ENCODE measurements at regions not wholly inside any gene's neighbourhood (a gene's known extent, or its start where the extent isn't known, plus 50 kb on each side); places are given as distances from the start of the nearest gene placed in this dataset.

DNA sequence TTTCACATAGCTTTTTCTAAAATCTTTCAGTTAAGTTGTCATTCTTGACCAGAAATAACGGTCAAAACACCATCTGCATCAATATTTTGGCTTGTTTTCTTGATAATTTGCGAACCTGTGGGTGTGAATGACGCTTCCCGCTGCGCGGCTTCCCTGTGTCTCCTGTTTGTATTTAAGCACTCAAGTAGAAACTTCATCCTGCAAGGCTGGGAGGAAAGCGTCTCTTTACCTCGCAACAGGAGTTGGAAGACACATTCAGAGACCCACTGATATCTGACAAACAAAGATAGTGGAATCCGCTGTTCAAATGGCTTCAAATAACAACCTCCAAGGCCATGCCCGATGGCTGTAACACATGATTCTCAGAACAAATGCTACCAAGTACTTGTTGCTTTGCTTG is 704.9 kb downstream of the DCDC2C start:
- no peaks in the 10 kb centered on the region for H3K27me3 ChIP-seq
- TF ChIP-seq POLR2AphosphoS5 (IDR thresholded peaks at IDR 0.05) (no peak), POLR2A (IDR thresholded peaks at IDR 0.05) (no peak)
- TF ChIP-seq, protein P1, sequence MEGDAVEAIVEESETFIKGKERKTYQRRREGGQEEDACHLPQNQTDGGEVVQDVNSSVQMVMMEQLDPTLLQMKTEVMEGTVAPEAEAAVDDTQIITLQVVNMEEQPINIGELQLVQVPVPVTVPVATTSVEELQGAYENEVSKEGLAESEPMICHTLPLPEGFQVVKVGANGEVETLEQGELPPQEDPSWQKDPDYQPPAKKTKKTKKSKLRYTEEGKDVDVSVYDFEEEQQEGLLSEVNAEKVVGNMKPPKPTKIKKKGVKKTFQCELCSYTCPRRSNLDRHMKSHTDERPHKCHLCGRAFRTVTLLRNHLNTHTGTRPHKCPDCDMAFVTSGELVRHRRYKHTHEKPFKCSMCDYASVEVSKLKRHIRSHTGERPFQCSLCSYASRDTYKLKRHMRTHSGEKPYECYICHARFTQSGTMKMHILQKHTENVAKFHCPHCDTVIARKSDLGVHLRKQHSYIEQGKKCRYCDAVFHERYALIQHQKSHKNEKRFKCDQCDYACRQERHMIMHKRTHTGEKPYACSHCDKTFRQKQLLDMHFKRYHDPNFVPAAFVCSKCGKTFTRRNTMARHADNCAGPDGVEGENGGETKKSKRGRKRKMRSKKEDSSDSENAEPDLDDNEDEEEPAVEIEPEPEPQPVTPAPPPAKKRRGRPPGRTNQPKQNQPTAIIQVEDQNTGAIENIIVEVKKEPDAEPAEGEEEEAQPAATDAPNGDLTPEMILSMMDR (IDR thresholded peaks at IDR 0.05), result no peak
- no peaks in the 10 kb centered on the region for H3K36me3 ChIP-seq
- H3K27ac ChIP-seq, result no peak overlapping the region
- intact Hi-C loops (cut with DNase I; ENCODE audit: low total_unique reads), result no loop called here
- H3K9me3 ChIP-seq, result no peaks in the 10 kb centered on the region
- H3K4me1 ChIP-seq, result no peaks in the 10 kb centered on the region
- H3K4me3 ChIP-seq, result no peak overlapping the region
- no peak for DNase-seq (ENCODE audit: low spot score in 2 of 2)

DNA sequence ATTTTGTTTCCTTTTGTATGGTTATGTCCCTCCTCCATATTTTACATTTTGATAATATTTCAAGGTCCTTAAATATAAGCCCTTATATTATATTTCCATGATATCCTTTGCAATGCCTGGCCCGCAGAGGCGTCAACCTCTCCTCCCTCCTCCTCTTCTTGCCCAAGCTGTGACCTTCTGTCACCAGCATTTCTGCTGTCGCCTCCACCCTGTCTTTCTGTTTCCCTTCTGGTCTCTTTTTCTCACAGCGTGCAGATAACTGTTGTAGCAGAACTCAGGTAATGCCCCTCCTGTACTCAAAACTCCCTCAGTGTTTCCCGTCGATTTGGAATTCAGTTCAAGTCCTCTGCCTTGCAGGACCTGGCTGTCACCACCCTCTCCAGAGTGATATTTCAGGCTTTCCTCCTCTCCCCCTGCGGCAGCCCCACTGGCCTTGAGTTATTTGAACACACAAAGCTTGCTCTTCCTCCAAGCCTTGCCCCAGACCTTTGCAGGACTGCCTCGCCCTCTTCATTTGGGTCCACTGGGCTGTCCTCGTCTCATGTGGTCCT is 709.3 kb downstream of the DCDC2C start:
- TF ChIP-seq POLR2A (IDR thresholded peaks at IDR 0.05) (no peak), POLR2AphosphoS5 (IDR thresholded peaks at IDR 0.05) (no peak)
- TF ChIP-seq, protein P1 (IDR thresholded peaks at IDR 0.05), result no peak
- H3K4me3 ChIP-seq, result no peak overlapping the region
- DNase-seq (ENCODE audit: low spot score in 2 of 2), result no peak
- intact Hi-C loops (cut with DNase I; ENCODE audit: low total_unique reads), result no loop called here
- no peak overlapping the region for H3K27ac ChIP-seq
- no peaks in the 10 kb centered on the region for H3K36me3 ChIP-seq
- no peaks in the 10 kb centered on the region for H3K9me3 ChIP-seq
- H3K4me1 ChIP-seq, result no peaks in the 10 kb centered on the region
- no peaks in the 10 kb centered on the region for H3K27me3 ChIP-seq

DNA sequence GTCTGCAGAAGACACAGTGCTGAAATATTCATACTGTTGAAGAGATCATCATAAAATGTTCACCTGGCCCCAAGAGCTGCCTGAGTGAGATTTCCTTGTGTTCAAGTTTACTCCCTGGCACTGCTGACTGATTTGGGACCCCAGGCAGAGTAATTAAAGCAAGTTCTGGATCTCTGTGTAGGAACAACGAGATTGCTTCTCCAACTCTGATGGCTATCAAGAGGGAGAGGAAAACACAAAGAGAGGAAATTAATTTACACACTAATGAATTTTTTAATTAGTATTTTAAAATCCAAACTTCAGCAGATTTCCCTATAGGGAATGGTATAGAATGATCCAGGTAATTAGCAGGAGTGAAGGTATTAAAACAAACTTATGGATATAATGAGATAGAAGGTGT is 711.8 kb downstream of the DCDC2C start:
- H3K4me3 ChIP-seq, result no peak overlapping the region
- TF ChIP-seq POLR2AphosphoS5 (IDR thresholded peaks at IDR 0.05), result no peak
- TF ChIP-seq, protein P1 (IDR thresholded peaks at IDR 0.05), result no peak
- H3K4me1 ChIP-seq, result no peaks in the 10 kb centered on the region
- DNase-seq (ENCODE audit: low spot score in 2 of 2), result no peak
- no peaks in the 10 kb centered on the region for H3K36me3 ChIP-seq
- H3K27me3 ChIP-seq, result no peaks in the 10 kb centered on the region
- no peak overlapping the region for H3K27ac ChIP-seq
- H3K9me3 ChIP-seq, result no peaks in the 10 kb centered on the region
- intact Hi-C loops (cut with DNase I; ENCODE audit: low total_unique reads), result no loop called here

- Histone ChIP-seq H3K9me3 (no peaks in the 10 kb centered on the region), H3K36me3 (no peaks in the 10 kb centered on the region), H3K4me3 (no peak overlapping the region), H3K4me1 (no peaks in the 10 kb centered on the region), H3K27ac (no peak overlapping the region), H3K27me3 (no peaks in the 10 kb centered on the region)
- no peak for TF ChIP-seq POLR2AphosphoS5 (IDR thresholded peaks at IDR 0.05)
- TF ChIP-seq, protein P1 (IDR thresholded peaks at IDR 0.05), result no peak
- TF ChIP-seq POLR2A (IDR thresholded peaks at IDR 0.05), result no peak
- intact Hi-C loops (cut with DNase I; ENCODE audit: low total_unique reads), result no loop called here
- DNase-seq (ENCODE audit: low spot score in 2 of 2), result no peak
Observed at GRCh38 chr2:4415810-4416413, 712.5 kb downstream of the DCDC2C start.

DNA sequence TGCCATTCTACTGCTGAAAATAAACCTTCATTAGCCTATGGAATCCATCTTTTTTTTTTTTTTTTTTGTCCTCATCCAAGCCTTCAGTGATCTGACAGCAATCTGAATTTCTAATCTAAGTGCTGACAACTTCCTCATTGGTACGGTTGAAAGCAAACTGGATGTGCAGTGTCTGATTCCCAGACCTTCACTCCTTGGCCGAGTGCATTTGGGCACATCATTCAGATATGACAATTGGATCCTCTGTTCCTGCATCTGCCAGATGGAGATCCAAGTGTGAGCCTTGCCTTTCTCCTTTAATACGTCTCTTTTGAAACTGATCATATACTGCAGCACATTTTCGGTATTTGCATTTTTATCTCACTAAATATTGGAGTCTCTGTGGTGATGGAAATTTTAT is 713.1 kb downstream of the DCDC2C start:
- Histone ChIP-seq H3K4me3 (no peak overlapping the region), H3K27ac (no peak overlapping the region), H3K27me3 (no peaks in the 10 kb centered on the region), H3K36me3 (no peaks in the 10 kb centered on the region), H3K4me1 (no peaks in the 10 kb centered on the region), H3K9me3 (no peaks in the 10 kb centered on the region)
- TF ChIP-seq POLR2AphosphoS5 (IDR thresholded peaks at IDR 0.05), result no peak
- no peak for TF ChIP-seq POLR2A (IDR thresholded peaks at IDR 0.05)
- TF ChIP-seq, protein P1 (IDR thresholded peaks at IDR 0.05), result no peak
- intact Hi-C loops (cut with DNase I; ENCODE audit: low total_unique reads), result no loop called here
- no peak for DNase-seq (ENCODE audit: low spot score in 2 of 2)

All from breast epithelium (tissue), 4 donors.